ENCODE measurements at regions not wholly inside any gene's neighbourhood (a gene's known extent, or its start where the extent isn't known, plus 50 kb on each side); places are given as distances from the start of the nearest gene placed in this dataset.

DNA sequence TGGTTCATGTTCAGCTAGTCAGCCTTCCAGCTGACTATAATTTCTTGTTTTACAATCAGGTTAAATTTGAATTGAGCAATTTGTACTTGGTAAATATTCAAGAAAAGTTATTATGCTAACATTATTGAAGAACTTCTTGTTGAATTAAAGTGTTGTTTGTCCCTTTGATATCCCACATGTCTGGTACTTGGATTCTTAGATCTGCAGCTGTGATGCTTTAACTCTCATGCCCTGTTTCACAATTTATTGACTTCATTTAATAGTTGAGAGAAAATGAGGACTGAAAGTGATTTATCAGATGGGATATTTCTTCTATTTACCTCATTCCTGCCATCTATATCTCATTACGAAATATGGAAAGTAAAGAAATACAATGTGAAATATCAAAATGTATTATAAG lies 92.8 kb downstream of the FASLG start:
- TF ChIP-seq, protein P1, sequence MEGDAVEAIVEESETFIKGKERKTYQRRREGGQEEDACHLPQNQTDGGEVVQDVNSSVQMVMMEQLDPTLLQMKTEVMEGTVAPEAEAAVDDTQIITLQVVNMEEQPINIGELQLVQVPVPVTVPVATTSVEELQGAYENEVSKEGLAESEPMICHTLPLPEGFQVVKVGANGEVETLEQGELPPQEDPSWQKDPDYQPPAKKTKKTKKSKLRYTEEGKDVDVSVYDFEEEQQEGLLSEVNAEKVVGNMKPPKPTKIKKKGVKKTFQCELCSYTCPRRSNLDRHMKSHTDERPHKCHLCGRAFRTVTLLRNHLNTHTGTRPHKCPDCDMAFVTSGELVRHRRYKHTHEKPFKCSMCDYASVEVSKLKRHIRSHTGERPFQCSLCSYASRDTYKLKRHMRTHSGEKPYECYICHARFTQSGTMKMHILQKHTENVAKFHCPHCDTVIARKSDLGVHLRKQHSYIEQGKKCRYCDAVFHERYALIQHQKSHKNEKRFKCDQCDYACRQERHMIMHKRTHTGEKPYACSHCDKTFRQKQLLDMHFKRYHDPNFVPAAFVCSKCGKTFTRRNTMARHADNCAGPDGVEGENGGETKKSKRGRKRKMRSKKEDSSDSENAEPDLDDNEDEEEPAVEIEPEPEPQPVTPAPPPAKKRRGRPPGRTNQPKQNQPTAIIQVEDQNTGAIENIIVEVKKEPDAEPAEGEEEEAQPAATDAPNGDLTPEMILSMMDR (IDR thresholded peaks at IDR 0.05): no peak
- TF ChIP-seq POLR2A (IDR thresholded peaks at IDR 0.05): no peak

Measured in breast epithelium (tissue), 3 donors.